Panc1 (cell line): ENCODE measurements at regions not wholly inside any gene's neighbourhood (a gene's known extent, or its start where the extent isn't known, plus 50 kb on each side); places are given as distances from the start of the nearest gene placed in this dataset.

Experiments
- ATAC-seq: fragments of 200-7000 bp; cut with Tn5 transposase; 2 replicates; pipeline ENCODE4 v1.9.1; 2020; ENCODE audit warnings: mild to moderate bottlenecking, moderate library complexity
- BruUV-seq: library from RNA; stranded (reverse); fragments of 400-500 nt; replicated peaks from 2 replicates; lab custom pipeline; 2021; lab: Mats Ljungman, UMichigan
- CTCF ChIA-PET: fragments of 300-600 bp; sonication (Branson Sonifier 250); formaldehyde crosslinking; loops from one replicate; lab custom pipeline; 2022; ENCODE audit warnings: antibody characterized with exemption; lab: Charles Lee
- POLR2A ChIA-PET: fragments of 300-600 bp; sonication (Branson Sonifier 250); formaldehyde crosslinking; loops from one replicate; lab custom pipeline; 2022; ENCODE audit warnings: antibody characterized with exemption; lab: Charles Lee
- DNase-seq: peaks from one replicate; pipeline ENCODE4 v3.0.0-alpha.2; 2010; ENCODE audit warnings: low read depth, low spot score
- H3K27ac ChIP-seq: 2 replicates; pipeline ENCODE4 v1.5.1; 2011; ENCODE audit warnings: mild to moderate bottlenecking, low read length, inconsistent platforms
- H3K27me3 ChIP-seq: fragments of 200-500 bp; sonication (Bioruptor generic); 2 replicates; pipeline ENCODE4 v1.6.0; 2014; ENCODE audit warnings: low read length, inconsistent platforms; ENCODE audit not compliant: control insufficient read depth, insufficient read depth
- H3K36me3 ChIP-seq: fragments of 200-500 bp; sonication (Bioruptor generic); 2 replicates; pipeline ENCODE4 v1.5.1; 2014; ENCODE audit warnings: inconsistent platforms, mild to moderate bottlenecking, low read length, moderate library complexity; ENCODE audit not compliant: control insufficient read depth, insufficient read depth
- H3K4me1 ChIP-seq: 2 replicates; pipeline ENCODE4 v1.5.1; 2011; ENCODE audit warnings: inconsistent platforms, mild to moderate bottlenecking, low read length, moderate library complexity; ENCODE audit not compliant: control insufficient read depth, insufficient read depth
- H3K4me3 ChIP-seq, 2 experiments: 2 replicates each; pipeline ENCODE4 v1.5.1; 2011 to 2012; ENCODE audit warnings: low read depth in 2 of 2, low read length in 2 of 2, mild to moderate bottlenecking in 2 of 2, inconsistent platforms in 1 of 2, moderate library complexity in 1 of 2
- H3K9me3 ChIP-seq: fragments of 200-500 bp; sonication (Bioruptor generic); 2 replicates; pipeline ENCODE4 v1.5.1; 2014; ENCODE audit warnings: low read depth, mild to moderate bottlenecking, inconsistent platforms, low read length, moderate library complexity; ENCODE audit not compliant: control insufficient read depth, insufficient read depth
- POLR2AphosphoS5 ChIP-seq: IDR thresholded peaks from 2 replicates; pipeline ENCODE4 v1.6.1; 2012; ENCODE audit warnings: mild to moderate bottlenecking, low read depth, low read length, moderate library complexity
- SIN3A ChIP-seq: IDR thresholded peaks from 2 replicates; pipeline ENCODE4 v1.6.1; 2012; ENCODE audit warnings: low read depth, mild to moderate bottlenecking, low read length, moderate library complexity, borderline replicate concordance; ENCODE audit not compliant: insufficient read depth
- TCF7L2 ChIP-seq: IDR thresholded peaks from 2 replicates; pipeline ENCODE4 v1.6.1; 2011; ENCODE audit warnings: mild to moderate bottlenecking, low read depth, low read length, inconsistent platforms
- in situ Hi-C: cut with HindIII; loops from 2 replicates; pipeline ENCODE4 v1.10.0; 2016; ENCODE audit warnings: low sequenced_read_pairs, low pct_unique_long_range_greater_than_20kb
- intact Hi-C: fragments of 100-400 bp; cut with micrococcal nuclease; formaldehyde crosslinking; loops from one replicate; pipeline ENCODE4 v1.10.0; 2022; ENCODE audit not compliant: unreplicated experiment
- TF ChIP-seq, protein P1 (sequence below): fragments of 450-650 bp; IDR thresholded peaks from 2 replicates; pipeline ENCODE4 v1.5.1; 2017; ENCODE audit warnings: mild to moderate bottlenecking
- TF ChIP-seq, protein P2 (sequence below), 2 experiments: IDR thresholded peaks; 2 replicates each; pipeline ENCODE4 v1.6.1; 2011 to 2012; ENCODE audit warnings: low read depth in 2 of 2, control low read depth in 1 of 2, low read length in 1 of 2, mild to moderate bottlenecking in 1 of 2, moderate library complexity in 1 of 2; ENCODE audit not compliant: insufficient read depth in 1 of 2

DNA sequence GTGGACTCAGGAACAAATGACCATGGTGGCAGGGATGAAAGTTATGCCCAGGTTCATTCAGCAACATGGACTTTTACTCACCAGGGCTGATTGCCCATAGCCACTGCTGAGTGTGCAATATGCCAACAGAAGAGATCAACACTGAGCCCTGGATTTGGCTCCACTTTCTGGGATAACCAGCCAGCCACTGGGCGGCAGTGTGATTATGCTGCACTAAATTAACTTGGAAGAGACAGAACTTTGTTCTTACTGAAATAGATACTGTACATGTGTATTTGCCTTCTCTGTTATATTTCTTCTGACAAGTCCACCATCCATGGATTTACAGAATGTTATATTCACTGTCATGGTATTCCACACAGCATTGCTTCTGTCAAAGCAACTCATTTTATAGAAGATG is 257.4 kb downstream of the TDRD3 start:
- DNase-seq (peak; percentile 2), ATAC-seq (no peak)
- in situ Hi-C loops: no loop called here
- ChIA-PET POLR2A (no interaction called here), CTCF (no interaction called here)
- no peaks in the 10 kb centered on the region for H3K9me3 ChIP-seq
- no peaks in the 10 kb centered on the region for H3K27me3 ChIP-seq
- no peaks in the 10 kb centered on the region for H3K4me1 ChIP-seq
- no peaks in the 10 kb centered on the region for H3K36me3 ChIP-seq
- no peak for TF ChIP-seq TCF7L2
- TF ChIP-seq, protein P1, sequence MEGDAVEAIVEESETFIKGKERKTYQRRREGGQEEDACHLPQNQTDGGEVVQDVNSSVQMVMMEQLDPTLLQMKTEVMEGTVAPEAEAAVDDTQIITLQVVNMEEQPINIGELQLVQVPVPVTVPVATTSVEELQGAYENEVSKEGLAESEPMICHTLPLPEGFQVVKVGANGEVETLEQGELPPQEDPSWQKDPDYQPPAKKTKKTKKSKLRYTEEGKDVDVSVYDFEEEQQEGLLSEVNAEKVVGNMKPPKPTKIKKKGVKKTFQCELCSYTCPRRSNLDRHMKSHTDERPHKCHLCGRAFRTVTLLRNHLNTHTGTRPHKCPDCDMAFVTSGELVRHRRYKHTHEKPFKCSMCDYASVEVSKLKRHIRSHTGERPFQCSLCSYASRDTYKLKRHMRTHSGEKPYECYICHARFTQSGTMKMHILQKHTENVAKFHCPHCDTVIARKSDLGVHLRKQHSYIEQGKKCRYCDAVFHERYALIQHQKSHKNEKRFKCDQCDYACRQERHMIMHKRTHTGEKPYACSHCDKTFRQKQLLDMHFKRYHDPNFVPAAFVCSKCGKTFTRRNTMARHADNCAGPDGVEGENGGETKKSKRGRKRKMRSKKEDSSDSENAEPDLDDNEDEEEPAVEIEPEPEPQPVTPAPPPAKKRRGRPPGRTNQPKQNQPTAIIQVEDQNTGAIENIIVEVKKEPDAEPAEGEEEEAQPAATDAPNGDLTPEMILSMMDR: peak; percentile 73
- H3K4me3 ChIP-seq: no peak overlapping the region
- intact Hi-C loops: no loop called here
- no peak overlapping the region for H3K27ac ChIP-seq
- no TSS peak for BruUV-seq

DNA sequence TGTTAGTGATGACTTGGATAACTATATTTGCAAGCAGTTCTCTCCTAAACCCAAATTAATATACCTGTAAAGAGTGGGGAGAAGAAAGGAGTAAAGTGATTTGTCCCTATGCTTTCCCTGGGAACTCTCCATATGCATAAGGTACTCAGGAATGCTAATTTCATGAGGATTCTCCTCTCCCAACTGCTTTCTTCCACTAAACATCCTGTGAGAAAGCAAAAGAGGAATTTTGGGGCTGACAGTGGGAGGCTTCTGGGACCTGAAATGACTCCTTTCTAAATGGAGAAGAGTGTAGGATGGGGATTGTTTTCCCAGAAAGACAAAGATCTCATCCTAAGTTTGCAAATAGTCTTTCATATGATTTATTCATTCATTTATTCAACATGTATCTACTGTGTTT is 250.5 kb downstream of the TDRD3 start:
- CTCF ChIA-PET: no interaction called here

More for the DNA sequence above, 250.5 kb downstream of the TDRD3 start:
- no TSS peak for BruUV-seq
- Histone ChIP-seq H3K27me3 (no peaks in the 10 kb centered on the region), H3K36me3 (no peaks in the 10 kb centered on the region), H3K4me1 (no peaks in the 10 kb centered on the region), H3K27ac (no peak overlapping the region), H3K4me3 (no peak overlapping the region), H3K9me3 (no peaks in the 10 kb centered on the region)
- intact Hi-C loops: no loop called here
- TF ChIP-seq, protein P1: no peak
- TF ChIP-seq POLR2AphosphoS5: no peak
- TF ChIP-seq TCF7L2: no peak
- no peak for TF ChIP-seq SIN3A
- TF ChIP-seq, protein P2, sequence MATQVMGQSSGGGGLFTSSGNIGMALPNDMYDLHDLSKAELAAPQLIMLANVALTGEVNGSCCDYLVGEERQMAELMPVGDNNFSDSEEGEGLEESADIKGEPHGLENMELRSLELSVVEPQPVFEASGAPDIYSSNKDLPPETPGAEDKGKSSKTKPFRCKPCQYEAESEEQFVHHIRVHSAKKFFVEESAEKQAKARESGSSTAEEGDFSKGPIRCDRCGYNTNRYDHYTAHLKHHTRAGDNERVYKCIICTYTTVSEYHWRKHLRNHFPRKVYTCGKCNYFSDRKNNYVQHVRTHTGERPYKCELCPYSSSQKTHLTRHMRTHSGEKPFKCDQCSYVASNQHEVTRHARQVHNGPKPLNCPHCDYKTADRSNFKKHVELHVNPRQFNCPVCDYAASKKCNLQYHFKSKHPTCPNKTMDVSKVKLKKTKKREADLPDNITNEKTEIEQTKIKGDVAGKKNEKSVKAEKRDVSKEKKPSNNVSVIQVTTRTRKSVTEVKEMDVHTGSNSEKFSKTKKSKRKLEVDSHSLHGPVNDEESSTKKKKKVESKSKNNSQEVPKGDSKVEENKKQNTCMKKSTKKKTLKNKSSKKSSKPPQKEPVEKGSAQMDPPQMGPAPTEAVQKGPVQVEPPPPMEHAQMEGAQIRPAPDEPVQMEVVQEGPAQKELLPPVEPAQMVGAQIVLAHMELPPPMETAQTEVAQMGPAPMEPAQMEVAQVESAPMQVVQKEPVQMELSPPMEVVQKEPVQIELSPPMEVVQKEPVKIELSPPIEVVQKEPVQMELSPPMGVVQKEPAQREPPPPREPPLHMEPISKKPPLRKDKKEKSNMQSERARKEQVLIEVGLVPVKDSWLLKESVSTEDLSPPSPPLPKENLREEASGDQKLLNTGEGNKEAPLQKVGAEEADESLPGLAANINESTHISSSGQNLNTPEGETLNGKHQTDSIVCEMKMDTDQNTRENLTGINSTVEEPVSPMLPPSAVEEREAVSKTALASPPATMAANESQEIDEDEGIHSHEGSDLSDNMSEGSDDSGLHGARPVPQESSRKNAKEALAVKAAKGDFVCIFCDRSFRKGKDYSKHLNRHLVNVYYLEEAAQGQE (IDR thresholded peaks at IDR 0.05; ENCODE audit: insufficient read depth in 1 of 2, low read depth in 2 of 2, low read length in 1 of 2): no peak
- POLR2A ChIA-PET: no interaction called here
- ATAC-seq: no peak
- DNase-seq: no peak
- in situ Hi-C loops: no loop called here
